Loucy (cell line): ENCODE measurements at regions not wholly inside any gene's neighbourhood (a gene's known extent, or its start where the extent isn't known, plus 50 kb on each side); places are given as distances from the start of the nearest gene placed in this dataset.

ENCODE experiments used
- EZH2phosphoT487 ChIP-seq: fragments of 200-600 bp; IDR thresholded peaks from 2 replicates; pipeline ENCODE4 v1.6.1; 2018; ENCODE audit warnings: antibody characterized with exemption, mild to moderate bottlenecking, moderate library complexity, borderline replicate concordance
- TF ChIP-seq, protein P1 (sequence below): fragments of 200-600 bp; sonication (generic); conservative IDR thresholded peaks from 2 replicates; pipeline ENCODE4 v1.5.1; 2014; ENCODE audit warnings: mild to moderate bottlenecking, antibody characterized with exemption, low read length

DNA sequence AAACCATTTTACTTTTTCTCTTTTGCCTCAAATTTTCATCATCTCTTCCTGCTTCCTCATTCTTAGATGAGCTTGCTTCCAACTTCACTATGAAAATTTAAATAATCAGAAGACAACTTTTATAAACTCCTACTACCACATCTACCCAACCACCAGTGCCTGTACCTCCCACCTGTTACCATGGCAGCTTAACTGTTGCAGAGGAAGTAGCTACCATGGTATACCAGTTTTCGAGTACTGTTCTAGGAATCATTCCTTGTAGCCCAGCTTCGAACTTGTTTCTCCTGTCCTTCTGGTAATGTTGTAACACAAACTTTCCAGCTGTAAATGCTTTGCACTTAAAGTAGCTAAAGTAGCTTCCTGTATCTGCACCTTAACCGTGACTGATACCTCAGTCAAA lies 266.8 kb upstream of the NREP start:
- TF ChIP-seq, protein P1, sequence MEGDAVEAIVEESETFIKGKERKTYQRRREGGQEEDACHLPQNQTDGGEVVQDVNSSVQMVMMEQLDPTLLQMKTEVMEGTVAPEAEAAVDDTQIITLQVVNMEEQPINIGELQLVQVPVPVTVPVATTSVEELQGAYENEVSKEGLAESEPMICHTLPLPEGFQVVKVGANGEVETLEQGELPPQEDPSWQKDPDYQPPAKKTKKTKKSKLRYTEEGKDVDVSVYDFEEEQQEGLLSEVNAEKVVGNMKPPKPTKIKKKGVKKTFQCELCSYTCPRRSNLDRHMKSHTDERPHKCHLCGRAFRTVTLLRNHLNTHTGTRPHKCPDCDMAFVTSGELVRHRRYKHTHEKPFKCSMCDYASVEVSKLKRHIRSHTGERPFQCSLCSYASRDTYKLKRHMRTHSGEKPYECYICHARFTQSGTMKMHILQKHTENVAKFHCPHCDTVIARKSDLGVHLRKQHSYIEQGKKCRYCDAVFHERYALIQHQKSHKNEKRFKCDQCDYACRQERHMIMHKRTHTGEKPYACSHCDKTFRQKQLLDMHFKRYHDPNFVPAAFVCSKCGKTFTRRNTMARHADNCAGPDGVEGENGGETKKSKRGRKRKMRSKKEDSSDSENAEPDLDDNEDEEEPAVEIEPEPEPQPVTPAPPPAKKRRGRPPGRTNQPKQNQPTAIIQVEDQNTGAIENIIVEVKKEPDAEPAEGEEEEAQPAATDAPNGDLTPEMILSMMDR = no peak
- no peak for TF ChIP-seq EZH2phosphoT487
